HG03097 (cell line): ENCODE measurements at regions not wholly inside any gene's neighbourhood (a gene's known extent, or its start where the extent isn't known, plus 50 kb on each side); places are given as distances from the start of the nearest gene placed in this dataset.
"Not testable (repeated sequence)": the region's sequence is repeated elsewhere in the genome, so short reads cannot be mapped to it uniquely, and the experiment has no call there.

Source experiments
- ATAC-seq: cut with Tn5 transposase; IDR thresholded peaks from one replicate; pipeline ENCODE4 v1.9.1; 2021; ENCODE audit not compliant: unreplicated experiment, low FRiP score

DNA sequence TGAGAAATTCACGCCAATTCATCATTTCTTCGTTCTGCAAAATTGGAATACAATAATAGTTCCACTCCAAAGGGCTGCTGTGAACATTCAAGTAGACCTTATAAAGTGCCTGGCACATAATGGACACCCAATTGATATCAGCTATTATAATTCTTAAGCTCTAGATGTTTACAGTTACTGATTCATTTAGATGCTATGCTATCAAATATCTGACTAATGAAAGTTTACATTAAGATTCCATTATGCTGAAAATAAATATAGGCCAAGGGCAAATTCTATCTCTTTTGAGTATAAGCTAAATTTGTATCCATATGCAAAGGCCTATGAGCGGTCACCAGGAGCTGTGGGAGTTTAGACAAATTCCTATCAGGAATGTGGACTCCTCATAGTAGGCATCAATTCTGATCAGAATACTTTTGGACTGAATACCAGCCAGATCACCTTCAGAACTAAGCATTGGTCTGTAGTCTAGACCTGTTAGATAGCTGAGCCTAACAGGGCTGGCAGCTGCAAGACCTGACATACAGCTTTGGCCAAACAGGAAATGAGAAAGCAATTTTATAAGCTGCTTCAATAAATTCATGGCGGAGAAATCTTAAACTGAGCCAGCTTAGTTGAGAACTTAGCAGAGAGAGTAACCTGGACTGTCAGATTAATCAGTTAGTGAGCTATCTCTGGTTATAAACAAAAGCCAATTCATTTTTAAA, 384.3 kb upstream of the ACTRT1 start:
- ATAC-seq: no peak

DNA sequence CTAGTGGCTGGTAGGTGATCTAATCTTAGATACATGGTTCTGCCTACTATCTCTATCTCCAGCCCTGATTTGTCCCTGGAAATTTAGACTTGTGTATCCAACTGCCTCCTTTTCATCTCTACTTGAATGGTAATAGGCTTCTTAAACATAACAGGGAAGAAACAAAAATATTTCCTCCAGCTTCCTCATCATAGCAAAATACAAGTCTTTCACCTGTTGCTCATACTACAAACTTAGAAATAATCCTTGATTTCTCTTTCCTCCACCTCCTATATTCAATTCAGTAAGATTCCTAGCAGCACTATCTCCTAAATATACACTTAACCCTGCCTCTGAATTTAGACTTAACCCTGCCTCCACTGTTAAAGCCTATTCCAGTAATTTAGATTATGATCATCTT, 373.3 kb upstream of the ACTRT1 start:
- ATAC-seq: no peak

DNA sequence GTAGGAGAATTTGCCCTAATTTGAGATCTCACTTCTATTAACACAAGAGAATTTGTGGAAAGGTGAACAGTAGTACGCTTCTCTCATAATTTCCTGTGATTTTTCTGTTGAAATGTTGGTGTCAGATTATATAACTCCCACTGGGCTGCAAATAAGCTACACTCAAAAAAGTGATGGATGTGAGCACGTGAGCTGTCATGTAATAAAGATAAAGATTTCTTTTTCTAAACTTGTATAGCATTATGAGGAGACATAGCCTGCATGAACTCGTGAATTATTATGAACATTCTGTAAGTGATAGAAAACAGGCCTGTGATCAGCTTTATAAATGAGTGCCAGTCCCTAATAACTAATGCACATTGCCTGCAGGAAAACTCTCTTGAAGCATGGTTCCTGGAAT, 356.6 kb upstream of the ACTRT1 start:
- ATAC-seq: no peak

DNA sequence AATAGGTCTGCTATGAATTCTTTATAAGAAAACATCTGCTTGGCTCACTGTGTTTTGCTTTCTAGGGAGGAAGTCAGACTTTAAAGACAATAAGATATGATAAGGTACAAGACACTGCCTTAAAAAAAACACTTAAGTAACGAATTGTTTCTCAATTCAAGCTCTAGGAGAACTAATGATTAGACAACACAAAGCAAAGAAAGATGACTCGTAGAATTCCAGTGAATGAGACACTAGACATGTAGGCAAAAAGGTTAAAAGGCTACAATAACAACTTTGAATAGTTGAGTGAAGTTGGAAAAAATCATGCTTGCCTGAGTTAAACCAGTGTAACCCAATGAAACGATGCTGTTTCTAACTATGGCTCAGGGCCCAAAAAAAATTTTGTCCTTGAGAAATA, 344.4 kb upstream of the ACTRT1 start:
- ATAC-seq: no peak

DNA sequence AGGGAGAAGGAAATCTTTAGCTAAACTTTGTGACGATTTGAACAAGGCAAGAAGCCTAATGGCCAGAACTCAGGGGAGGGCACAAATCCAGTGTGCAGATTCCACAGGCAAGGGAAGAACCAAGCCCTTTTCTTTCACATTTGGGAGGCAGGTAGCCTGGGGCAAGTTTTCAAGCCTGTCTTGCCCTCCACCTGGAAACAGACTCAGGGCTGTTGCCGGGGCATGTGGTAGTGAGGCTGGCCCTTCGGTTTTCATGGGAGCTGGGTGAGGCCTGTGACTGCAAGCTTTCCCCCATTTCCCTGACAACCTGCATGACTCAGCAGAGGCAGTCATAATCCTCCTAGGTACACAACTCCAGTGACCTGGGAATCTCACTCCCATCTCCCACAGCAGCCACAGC, 331.6 kb upstream of the ACTRT1 start:
- not testable (repeated sequence) for ATAC-seq

DNA sequence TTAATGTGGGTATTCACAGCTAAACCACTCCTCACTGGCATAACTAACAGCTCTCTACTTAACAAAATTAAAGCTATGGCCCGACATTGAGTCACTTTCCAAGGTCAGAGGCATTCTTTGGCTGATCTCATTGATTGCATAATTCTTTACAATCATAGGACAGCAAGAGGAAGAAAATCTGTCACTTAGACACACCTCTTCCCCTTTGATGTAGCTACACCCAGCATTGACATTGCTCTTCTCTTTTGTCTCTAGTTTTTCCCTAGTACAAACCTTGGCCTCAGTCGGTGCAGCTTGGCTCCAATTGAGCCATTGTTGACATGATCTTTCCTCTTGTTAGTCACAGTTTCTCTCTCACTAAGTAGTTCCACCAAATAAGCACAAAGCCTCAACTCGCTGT, 313.3 kb upstream of the ACTRT1 start:
- ATAC-seq: no peak

DNA sequence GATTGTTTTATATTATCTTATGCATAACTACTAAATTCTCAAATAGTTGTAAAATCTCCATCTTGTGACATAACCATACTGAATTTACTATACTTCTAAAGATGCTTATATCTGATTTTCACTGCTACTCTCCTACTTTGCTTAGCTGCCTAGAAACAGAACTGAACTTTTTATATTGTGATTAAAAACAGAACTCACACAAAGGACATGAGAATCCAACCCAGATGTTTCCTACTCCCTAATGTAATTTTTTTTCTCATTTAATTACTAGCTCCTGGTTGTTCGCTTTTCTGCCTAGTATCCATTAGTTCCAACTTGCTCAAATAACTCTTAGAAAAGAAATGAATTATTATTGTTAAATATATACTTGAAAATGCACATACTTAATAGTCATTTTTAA, 283.5 kb upstream of the ACTRT1 start:
- no peak for ATAC-seq

DNA sequence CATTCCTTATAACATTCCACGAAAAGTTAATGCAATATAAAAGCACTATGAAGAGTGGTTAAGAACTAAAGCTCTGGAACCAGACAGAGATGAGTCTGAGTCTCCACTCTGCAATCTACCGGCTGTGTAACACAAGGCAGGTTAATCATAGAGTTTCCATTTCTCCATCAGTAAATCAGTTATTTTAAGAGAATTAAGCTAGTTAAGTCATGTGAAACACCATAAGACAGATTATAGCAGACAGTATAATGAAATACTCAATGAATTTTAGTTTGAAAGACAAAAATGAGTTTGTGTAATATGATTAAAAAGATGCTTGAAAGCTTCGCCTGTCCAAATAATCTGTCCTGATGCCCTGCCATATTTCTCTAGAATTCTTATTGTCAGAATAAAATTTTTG, 282.6 kb upstream of the ACTRT1 start:
- ATAC-seq: no peak

DNA sequence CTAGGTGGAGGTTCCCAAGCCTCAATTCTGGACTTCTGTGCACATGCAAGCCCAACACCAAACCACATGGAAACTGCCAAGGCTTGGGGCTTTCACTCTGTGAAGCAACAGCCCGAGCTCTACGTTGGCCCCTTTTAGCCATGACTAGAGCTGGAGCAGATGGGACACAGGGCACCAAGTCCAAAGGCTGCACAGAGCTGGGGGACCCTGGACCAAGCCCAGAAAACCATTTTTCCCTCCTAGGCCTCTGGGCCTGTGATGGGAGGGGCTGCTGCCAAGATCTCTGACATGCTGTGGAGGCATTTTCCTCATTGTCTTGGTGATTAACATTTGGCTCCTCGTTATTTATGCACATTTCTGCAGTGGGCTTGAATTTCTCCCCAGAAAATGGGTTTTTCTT, 258.7 kb upstream of the ACTRT1 start:
- ATAC-seq: no peak

DNA sequence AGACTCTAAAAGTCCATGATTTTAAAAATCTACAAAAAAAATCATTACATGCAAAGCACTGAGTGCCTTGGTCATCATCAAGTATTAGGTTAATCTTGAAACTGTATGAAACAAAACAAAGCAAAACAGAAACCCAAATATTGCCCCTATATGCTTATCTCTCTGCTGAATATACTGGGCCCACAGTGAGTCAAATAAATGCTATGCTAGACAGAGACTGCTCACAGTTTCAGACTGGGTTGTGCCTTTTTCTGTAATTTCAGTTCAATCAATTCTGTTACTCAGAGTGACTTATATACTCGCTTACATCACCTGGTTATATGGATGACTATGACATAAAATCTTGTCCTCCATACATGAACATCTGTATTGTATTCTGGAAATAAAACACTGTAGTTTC, 257.1 kb upstream of the ACTRT1 start:
- ATAC-seq: no peak

DNA sequence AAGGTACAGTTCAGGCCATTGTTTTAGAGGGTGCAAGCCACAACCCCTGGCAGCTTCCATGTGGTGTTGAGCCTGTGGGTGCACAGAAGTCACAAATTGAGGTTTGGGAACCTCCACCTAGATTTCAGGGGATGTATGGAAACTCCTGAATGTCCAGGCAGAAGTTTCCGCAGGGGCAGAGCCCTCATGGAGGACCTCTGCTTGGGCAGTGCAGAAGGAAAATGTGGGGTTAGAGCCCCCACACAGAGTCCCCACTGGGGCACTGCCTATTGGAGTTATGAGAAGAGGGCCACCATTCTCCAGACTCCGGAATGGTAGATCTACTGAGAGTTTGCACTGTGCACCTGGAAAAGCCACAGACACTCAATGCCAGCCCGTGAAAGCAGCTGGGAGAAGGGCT, 242.0 kb upstream of the ACTRT1 start:
- no peak for ATAC-seq

DNA sequence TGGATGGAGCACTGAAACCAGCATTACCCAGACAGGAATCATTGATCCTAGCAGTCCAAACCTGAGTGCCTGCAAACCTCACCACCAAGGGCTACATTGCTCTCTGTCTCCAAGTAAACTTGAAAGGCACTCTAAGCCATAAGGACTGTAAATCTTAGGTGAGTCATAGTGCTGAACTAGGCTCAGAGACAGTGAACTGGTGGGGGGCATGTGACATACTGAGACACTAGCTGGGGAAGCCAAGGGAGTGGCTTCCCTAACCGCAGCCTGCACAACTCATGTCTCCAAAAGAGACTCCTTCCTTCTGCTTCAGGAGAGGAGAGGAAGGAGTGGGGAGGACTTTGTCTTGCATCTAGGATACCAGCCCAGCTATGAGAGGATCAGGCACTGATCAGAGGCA, 235.5 kb upstream of the ACTRT1 start:
- ATAC-seq: no peak

DNA sequence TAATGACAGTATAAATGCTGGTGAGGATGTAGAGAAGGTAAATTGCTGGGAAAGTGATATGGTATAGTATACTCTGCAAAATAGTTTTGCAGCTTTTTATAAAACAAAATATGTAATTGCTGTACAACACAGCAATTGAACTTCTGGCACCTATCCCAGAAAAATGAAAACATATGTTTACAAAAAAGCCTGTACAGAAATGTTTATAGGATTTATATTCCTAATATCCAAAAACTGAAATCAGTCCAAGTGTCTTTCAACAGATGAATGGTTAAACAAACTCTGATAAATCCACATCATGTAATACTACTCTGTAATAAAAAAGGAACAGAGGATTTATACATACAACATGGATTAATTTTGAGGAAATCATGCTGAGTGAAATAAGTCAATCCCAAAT, 198.4 kb upstream of the ACTRT1 start:
- ATAC-seq: no peak

DNA sequence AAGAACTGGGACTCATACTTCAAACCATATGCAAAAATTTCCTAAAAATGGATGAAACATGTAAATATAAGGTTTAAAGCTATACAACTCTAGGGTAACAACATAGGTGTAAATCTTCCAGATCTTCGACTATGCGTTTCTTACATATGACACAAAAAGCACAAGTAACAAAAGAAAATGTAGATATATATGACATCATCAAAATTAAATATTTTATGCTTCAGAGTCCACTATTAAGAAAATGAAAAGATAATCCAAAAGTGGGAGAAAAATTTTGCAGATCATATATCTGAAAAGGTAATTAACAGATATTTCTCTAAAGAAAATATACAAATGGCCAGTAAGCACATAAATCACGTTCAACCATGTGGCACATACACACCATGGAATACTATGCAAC, 164.2 kb upstream of the ACTRT1 start:
- no peak for ATAC-seq

DNA sequence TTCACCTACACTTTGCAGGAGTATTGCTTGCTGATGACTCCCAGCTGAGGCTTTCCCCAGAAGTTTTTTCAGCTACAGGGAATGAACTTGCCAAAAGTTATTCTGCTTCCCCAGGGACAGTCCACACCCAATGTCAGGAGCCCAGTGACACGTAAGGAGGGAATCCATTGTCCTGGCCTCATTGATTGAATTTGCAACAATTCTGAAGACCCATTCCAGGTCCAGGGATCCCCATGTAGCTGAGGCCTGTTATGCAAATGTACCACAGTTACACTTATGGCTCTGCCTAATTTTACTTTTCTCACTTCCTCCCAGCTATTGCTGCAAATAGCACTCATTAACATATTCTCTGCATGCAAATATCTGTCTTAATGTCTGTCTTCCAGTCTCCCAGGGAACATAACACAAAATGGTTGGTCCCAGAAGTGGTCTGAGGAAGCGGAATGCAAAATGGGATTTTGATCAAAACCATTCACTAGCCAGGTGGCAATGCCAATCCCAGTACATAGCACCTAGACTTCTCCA, 113.7 kb upstream of the ACTRT1 start:
- ATAC-seq: no peak

DNA sequence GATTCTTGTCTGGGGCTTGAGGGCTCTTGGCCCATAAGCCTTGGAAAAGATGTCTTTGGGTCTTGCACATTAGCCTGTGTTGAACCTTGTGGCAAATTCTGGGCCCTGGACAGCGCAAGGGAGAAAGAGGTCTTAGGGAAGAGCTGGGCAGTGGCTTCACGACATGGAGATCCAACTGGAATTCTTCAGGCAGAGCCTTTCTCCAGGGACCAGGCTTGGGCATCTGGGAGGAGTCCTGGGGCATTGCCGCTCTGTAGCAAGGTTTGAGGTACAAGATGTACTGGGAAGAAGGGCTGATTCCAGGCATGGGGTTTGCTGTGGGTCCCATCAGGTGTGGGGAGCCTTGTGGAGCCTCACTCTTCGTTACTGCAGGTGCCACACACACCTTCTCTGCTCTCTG, 104.0 kb upstream of the ACTRT1 start:
- no peak for ATAC-seq

DNA sequence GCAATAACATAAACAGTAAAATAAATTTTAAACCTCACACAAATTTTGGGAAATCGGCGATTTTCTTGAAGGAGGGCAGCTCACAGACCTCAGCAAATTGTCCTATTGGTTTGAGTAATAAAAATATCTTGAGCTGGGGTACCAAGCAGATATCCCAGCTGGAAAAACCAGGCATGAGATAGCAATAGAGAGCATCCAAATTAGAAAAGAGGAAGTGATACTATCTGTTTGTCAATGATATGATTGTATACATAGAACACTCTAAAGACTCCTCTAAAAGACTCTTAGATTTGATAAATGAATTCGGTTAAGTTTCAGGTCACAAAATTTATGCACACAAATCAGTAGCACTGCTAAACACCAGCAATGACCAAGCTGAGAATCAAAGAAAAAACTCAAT, 90.5 kb upstream of the ACTRT1 start:
- no peak for ATAC-seq

DNA sequence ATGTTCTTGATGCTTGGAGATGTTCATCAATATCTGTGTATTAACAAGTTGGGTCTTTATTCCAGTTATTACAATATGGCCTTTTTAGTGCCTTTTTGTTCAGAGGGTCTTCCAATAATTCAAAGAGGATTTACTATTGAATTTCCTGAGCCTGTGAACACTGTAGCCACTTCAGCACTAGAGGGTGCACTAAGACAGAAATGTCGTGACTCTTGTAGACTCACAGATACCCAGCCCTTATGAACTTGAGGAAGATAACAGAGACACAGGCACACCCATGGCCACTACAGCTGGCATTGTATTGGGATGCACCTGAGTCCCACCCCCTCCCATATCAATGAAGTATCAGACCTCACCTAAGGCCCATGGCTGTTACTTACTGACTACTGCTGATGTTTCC, 54.4 kb upstream of the ACTRT1 start:
- no peak for ATAC-seq

DNA sequence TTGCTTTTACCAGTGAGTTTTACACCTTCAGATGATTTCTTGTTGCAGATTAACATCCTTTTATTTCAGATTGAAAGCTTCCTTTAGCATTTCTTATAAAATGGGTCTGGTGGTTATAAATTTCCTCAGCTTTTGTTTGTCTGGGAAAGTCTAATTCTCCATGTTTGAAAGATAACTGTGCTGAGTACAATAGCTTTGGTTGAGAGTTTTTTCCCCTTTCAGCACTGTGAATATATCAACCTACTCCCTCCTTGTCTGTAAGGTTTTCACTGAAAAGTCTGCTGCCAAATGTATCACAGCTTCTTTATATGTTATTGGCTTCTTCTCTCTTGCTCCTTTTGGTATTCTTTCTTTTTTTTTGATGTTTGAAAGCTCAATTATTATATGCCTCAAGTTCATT, 53.5 kb upstream of the ACTRT1 start:
- ATAC-seq: no peak
